Stimulated activated CD8-positive, alpha-beta memory T cell treated with anti-CD3 and anti-CD28 coated beads, Interleukin-12 subunit alpha, Interleukin-12 subunit beta, amount 100 ng/mL, for 1 hour (primary cell): ENCODE measurements at regions not wholly inside any gene's neighbourhood (a gene's known extent, or its start where the extent isn't known, plus 50 kb on each side); places are given as distances from the start of the nearest gene placed in this dataset.
"Not testable (repeated sequence)": the region's sequence is repeated elsewhere in the genome, so short reads cannot be mapped to it uniquely, and the experiment has no call there.

Experiments
- DNase-seq: peaks from one replicate; pipeline ENCODE4 v3.0.0-alpha.2; 2020; ENCODE audit warnings: low read depth

- no peak for DNase-seq
Observed at GRCh38 chr16:66095676-66096075, 270.8 kb upstream of the CDH5 start.

GRCh38 chr16:66093191-66093590 is 273.3 kb upstream of the CDH5 start:
- no peak for DNase-seq

- no peak for DNase-seq
Observed at GRCh38 chr16:66091471-66091891, 275.0 kb upstream of the CDH5 start.

GRCh38 chr16:66088681-66089080 is 277.8 kb upstream of the CDH5 start:
- DNase-seq: no peak

GRCh38 chr16:66087308-66087707 is 279.2 kb upstream of the CDH5 start:
- no peak for DNase-seq

GRCh38 chr16:66085651-66086050 is 280.8 kb upstream of the CDH5 start:
- DNase-seq: no peak

- DNase-seq: not testable (repeated sequence)
Observed at GRCh38 chr16:66084731-66085130, 281.8 kb upstream of the CDH5 start.

GRCh38 chr16:66084306-66084705 is 282.2 kb upstream of the CDH5 start:
- DNase-seq: no peak

GRCh38 chr16:66083171-66083570 is 283.3 kb upstream of the CDH5 start:
- DNase-seq: no peak

GRCh38 chr16:66082424-66082823 is 284.1 kb upstream of the CDH5 start:
- DNase-seq: no peak

- DNase-seq: no peak
Observed at GRCh38 chr16:66081775-66082366, 284.6 kb upstream of the CDH5 start.

GRCh38 chr16:66079671-66080334 is 286.7 kb upstream of the CDH5 start:
- no peak for DNase-seq

GRCh38 chr16:66070140-66070917 is 296.2 kb upstream of the CDH5 start:
- DNase-seq: no peak

- DNase-seq: no peak
Observed at GRCh38 chr16:66069587-66069986, 296.9 kb upstream of the CDH5 start.

- DNase-seq: no peak
Observed at GRCh38 chr16:66066404-66066803, 300.1 kb upstream of the CDH5 start.

- DNase-seq: no peak
Observed at GRCh38 chr16:66065925-66066324, 300.6 kb upstream of the CDH5 start.

GRCh38 chr16:66064801-66065530 is 301.5 kb upstream of the CDH5 start:
- DNase-seq: no peak

- no peak for DNase-seq
Observed at GRCh38 chr16:66058832-66059231, 307.7 kb upstream of the CDH5 start.

- no peak for DNase-seq
Observed at GRCh38 chr16:66058172-66058691, 308.3 kb upstream of the CDH5 start.

- no peak for DNase-seq
Observed at GRCh38 chr16:66057057-66057456, 309.4 kb upstream of the CDH5 start.

- no peak for DNase-seq
Observed at GRCh38 chr16:66054095-66054494, 312.4 kb upstream of the CDH5 start.

GRCh38 chr16:66052745-66053144 is 313.7 kb upstream of the CDH5 start:
- DNase-seq: no peak
